Endothelial cell of umbilical vein (primary cell): ENCODE measurements at regions not wholly inside any gene's neighbourhood (a gene's known extent, or its start where the extent isn't known, plus 50 kb on each side); places are given as distances from the start of the nearest gene placed in this dataset.

Experiments
- BruUV-seq: library from RNA; stranded (reverse); fragments of 400-500 nt; replicated peaks from 2 replicates; lab custom pipeline; 2021; lab: Mats Ljungman, UMichigan
- CTCF ChIA-PET: fragments of 300-600, 350-600 bp; sonication (Branson Sonifier 250); formaldehyde crosslinking; loops from one replicate; lab custom pipeline; 2021; ENCODE audit warnings: antibody characterized with exemption, inconsistent platforms; lab: Charles Lee
- POLR2A ChIA-PET: fragments of 300-600, 350-600 bp; sonication (Branson Sonifier 250); formaldehyde crosslinking; loops from one replicate; lab custom pipeline; 2021; ENCODE audit warnings: antibody characterized with exemption, inconsistent platforms; lab: Charles Lee
- DNase-seq: peaks from one replicate; pipeline ENCODE4 v3.0.0-alpha.2; 2011; ENCODE audit warnings: low read depth, low spot score
- FAIRE-seq: peaks from 2 replicates; lab custom pipeline; 2011; peaks lifted over from hg19 to GRCh38; lab: Jason Lieb, UNC
- H2AFZ ChIP-seq: 2 replicates; pipeline ENCODE4 v1.6.0; 2012; ENCODE audit warnings: low read depth, low read length, control low read depth, inconsistent platforms
- H3K27ac ChIP-seq: 2 replicates; pipeline ENCODE4 v1.5.1; 2011; ENCODE audit warnings: low read depth, mild to moderate bottlenecking, control low read depth, low read length, moderate library complexity; ENCODE audit not compliant: insufficient read depth
- H3K27me3 ChIP-seq, 2 experiments: 2 replicates each; pipeline versions ENCODE4 v1.6.0 to v1.6.1; 2011; ENCODE audit warnings: low read length in 2 of 2, mixed read lengths in 1 of 2; ENCODE audit not compliant: control insufficient read depth in 2 of 2, insufficient read depth in 2 of 2
- H3K36me3 ChIP-seq, 2 experiments: 2 replicates in 1 of 2; 3 replicates in 1 of 2; pipeline ENCODE4 v1.5.1; 2011; ENCODE audit warnings: low read length in 2 of 2, mild to moderate bottlenecking in 1 of 2, moderate library complexity in 1 of 2; ENCODE audit not compliant: control insufficient read depth in 2 of 2, insufficient read depth in 2 of 2; ENCODE audit errors: extremely low read depth in 1 of 2
- H3K4me1 ChIP-seq: 3 replicates; pipeline ENCODE4 v1.5.1; 2011; ENCODE audit warnings: mild to moderate bottlenecking, low read length; ENCODE audit not compliant: control insufficient read depth, insufficient read depth; ENCODE audit errors: extremely low read depth
- H3K4me2 ChIP-seq: 2 replicates; pipeline ENCODE4 v1.6.1; 2011; ENCODE audit warnings: low read length, control low read depth, mixed read lengths; ENCODE audit not compliant: insufficient read depth
- H3K4me3 ChIP-seq, 3 experiments: fragments of 200-600 bp in 1 of 3; sonication (generic), shearing (Covaris generic) in 1 of 3; replicated peaks in 1 of 3; 2 replicates each; pipeline ENCODE4 v1.5.1; 2011 to 2016; ENCODE audit warnings: control low read depth in 3 of 3, low read length in 3 of 3, mild to moderate bottlenecking in 2 of 3, inconsistent platforms in 1 of 3, low read depth in 1 of 3, moderate library complexity in 1 of 3; ENCODE audit not compliant: insufficient read depth in 1 of 3
- H3K79me2 ChIP-seq: 2 replicates; pipeline ENCODE4 v1.6.0; 2012; ENCODE audit warnings: low read length, inconsistent platforms; ENCODE audit not compliant: control insufficient read depth, insufficient read depth
- H3K9ac ChIP-seq: replicated peaks from 2 replicates; pipeline ENCODE3; 2011; ENCODE audit warnings: low read length, control low read depth; ENCODE audit not compliant: insufficient read depth; ENCODE audit errors: extremely low read depth
- H3K9me1 ChIP-seq: replicated peaks from 3 replicates; pipeline ENCODE4 v1.6.0; 2011; ENCODE audit warnings: mild to moderate bottlenecking, low read length; ENCODE audit not compliant: control insufficient read depth, insufficient read depth; ENCODE audit errors: extremely low read depth
- H3K9me3 ChIP-seq: replicated peaks from 2 replicates; pipeline ENCODE4 v1.5.1; 2012; ENCODE audit warnings: low read length, inconsistent platforms; ENCODE audit not compliant: control insufficient read depth, insufficient read depth
- H4K20me1 ChIP-seq: replicated peaks from 2 replicates; pipeline ENCODE3; 2011; ENCODE audit warnings: mild to moderate bottlenecking, low read length; ENCODE audit not compliant: control insufficient read depth, insufficient read depth; ENCODE audit errors: extremely low read depth
- EZH2 ChIP-seq: IDR thresholded peaks from 2 replicates; pipeline ENCODE4 v1.6.1; 2012; ENCODE audit warnings: borderline replicate concordance, low read depth, mild to moderate bottlenecking, moderate library complexity, low read length, inconsistent platforms; ENCODE audit not compliant: severe bottlenecking
- FOS ChIP-seq: IDR thresholded peaks from 2 replicates; pipeline ENCODE4 v1.6.1; 2011; ENCODE audit warnings: mild to moderate bottlenecking, low read length, moderate library complexity, borderline replicate concordance; ENCODE audit not compliant: insufficient read depth
- GATA2 ChIP-seq: IDR thresholded peaks from 2 replicates; pipeline ENCODE4 v1.7.0; 2011; ENCODE audit warnings: low read depth, mild to moderate bottlenecking, moderate library complexity, mixed read lengths, low read length; ENCODE audit not compliant: insufficient read length, insufficient read depth
- JUN ChIP-seq: IDR thresholded peaks from 2 replicates; pipeline ENCODE4 v1.6.1; 2011; ENCODE audit warnings: borderline replicate concordance, low read depth; ENCODE audit not compliant: insufficient read length, insufficient read depth
- MYC ChIP-seq: IDR thresholded peaks from one replicate; pipeline ENCODE4 v1.6.1; 2011; ENCODE audit warnings: mild to moderate bottlenecking, low read depth, low read length
- POLR2A ChIP-seq: IDR thresholded peaks from 2 replicates; pipeline ENCODE4 v1.6.1; 2012; ENCODE audit warnings: low read depth, mild to moderate bottlenecking, control low read depth, low read length
- POLR2AphosphoS5 ChIP-seq: IDR thresholded peaks from 2 replicates; pipeline ENCODE4 v1.6.1; 2012; ENCODE audit warnings: low read depth, mild to moderate bottlenecking, control low read depth, low read length, moderate library complexity; ENCODE audit not compliant: insufficient read depth
- dilution Hi-C: fragments of 300-500 bp; cut with MboI; formaldehyde crosslinking; loops from one replicate; pipeline ENCODE4 v1.15.0; 2019; ENCODE audit warnings: low sequenced_read_pairs; ENCODE audit not compliant: extremely low pct_ligation_motif_present
- intact Hi-C: fragments of 100-400 bp; cut with micrococcal nuclease; formaldehyde crosslinking; loops from one replicate; pipeline ENCODE4 v1.10.0; 2022
- TF ChIP-seq, protein P1 (sequence below): IDR thresholded peaks from 2 replicates; pipeline ENCODE4 v1.6.1; 2011; ENCODE audit not compliant: insufficient read depth, insufficient read length
- TF ChIP-seq, protein P2 (sequence below), 2 donors: IDR thresholded peaks; 1 replicate in 1 of 2; 2 replicates in 1 of 2; pipeline ENCODE4 v1.5.1; 2011; ENCODE audit warnings: low read length in 2 of 2, mild to moderate bottlenecking in 2 of 2, moderate library complexity in 2 of 2, control low read depth in 1 of 2, inconsistent platforms in 1 of 2, low read depth in 1 of 2; ENCODE audit not compliant: insufficient read depth in 1 of 2; ENCODE audit errors: extremely low read depth in 1 of 2

- no peak overlapping the region for H2AFZ ChIP-seq
- DNase-seq (no peak), FAIRE-seq (no peak)
- no peak overlapping the region for H3K4me3 ChIP-seq
- ChIA-PET CTCF (no interaction called here), POLR2A (no interaction called here)
- no peak overlapping the region for H3K4me2 ChIP-seq
- H3K9me3 ChIP-seq, result no peaks in the 10 kb centered on the region
- intact Hi-C loops, result no loop called here
- no peaks in the 10 kb centered on the region for H3K9me1 ChIP-seq
- TF ChIP-seq, protein P1, sequence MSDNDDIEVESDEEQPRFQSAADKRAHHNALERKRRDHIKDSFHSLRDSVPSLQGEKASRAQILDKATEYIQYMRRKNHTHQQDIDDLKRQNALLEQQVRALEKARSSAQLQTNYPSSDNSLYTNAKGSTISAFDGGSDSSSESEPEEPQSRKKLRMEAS, result no peak
- no peak for TF ChIP-seq POLR2A
- TF ChIP-seq GATA2, result no peak
- no peak for TF ChIP-seq EZH2
- TF ChIP-seq JUN, result no peak
- TF ChIP-seq, protein P2, sequence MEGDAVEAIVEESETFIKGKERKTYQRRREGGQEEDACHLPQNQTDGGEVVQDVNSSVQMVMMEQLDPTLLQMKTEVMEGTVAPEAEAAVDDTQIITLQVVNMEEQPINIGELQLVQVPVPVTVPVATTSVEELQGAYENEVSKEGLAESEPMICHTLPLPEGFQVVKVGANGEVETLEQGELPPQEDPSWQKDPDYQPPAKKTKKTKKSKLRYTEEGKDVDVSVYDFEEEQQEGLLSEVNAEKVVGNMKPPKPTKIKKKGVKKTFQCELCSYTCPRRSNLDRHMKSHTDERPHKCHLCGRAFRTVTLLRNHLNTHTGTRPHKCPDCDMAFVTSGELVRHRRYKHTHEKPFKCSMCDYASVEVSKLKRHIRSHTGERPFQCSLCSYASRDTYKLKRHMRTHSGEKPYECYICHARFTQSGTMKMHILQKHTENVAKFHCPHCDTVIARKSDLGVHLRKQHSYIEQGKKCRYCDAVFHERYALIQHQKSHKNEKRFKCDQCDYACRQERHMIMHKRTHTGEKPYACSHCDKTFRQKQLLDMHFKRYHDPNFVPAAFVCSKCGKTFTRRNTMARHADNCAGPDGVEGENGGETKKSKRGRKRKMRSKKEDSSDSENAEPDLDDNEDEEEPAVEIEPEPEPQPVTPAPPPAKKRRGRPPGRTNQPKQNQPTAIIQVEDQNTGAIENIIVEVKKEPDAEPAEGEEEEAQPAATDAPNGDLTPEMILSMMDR (IDR thresholded peaks at IDR 0.05; ENCODE audit: extremely low read depth in 1 of 2, insufficient read depth in 1 of 2, low read depth in 1 of 2, low read length in 2 of 2), result no peak
- no peak for TF ChIP-seq FOS
- no peak for TF ChIP-seq MYC
- TF ChIP-seq POLR2AphosphoS5, result no peak
- H3K4me1 ChIP-seq, result no peaks in the 10 kb centered on the region
- dilution Hi-C loops, result no loop called here
- no peak overlapping the region for H3K27ac ChIP-seq
- H3K27me3 ChIP-seq, result peaks cover 0 to 2% of the 10 kb centered on the region in 2 experiments
- H3K79me2 ChIP-seq, result no peaks in the 10 kb centered on the region
- H3K9ac ChIP-seq, result no peak overlapping the region
- no peaks in the 10 kb centered on the region for H4K20me1 ChIP-seq
- no peaks in the 10 kb centered on the region for H3K36me3 ChIP-seq
- no TSS peak for BruUV-seq
These were observed 132.1 kb upstream of the CDIN1 start for GRCh38 chr15:36447373-36447772.
